ENCODE measurements at regions not wholly inside any gene's neighbourhood (a gene's known extent, or its start where the extent isn't known, plus 50 kb on each side); places are given as distances from the start of the nearest gene placed in this dataset.
A peak's percentile ranks its signal among the peaks of the same experiment; 100 is the strongest.

DNA sequence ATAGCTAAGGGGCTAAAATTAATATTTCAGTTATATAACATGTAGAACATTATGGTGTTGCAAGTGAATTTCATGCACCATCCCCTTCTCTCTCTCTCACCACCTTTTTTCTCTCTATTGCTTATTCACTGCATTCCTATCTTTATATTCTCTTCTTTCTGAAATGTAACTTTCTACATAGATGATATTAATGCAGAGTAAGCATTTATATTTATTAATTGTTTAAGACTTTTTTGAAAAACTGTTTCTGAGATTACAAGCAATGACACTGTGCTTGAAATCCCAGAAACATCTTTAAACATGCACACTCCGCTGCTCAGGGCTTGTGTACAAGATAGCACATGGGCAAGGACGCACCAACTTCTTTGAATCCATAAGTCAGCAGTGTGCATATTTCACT is 567.7 kb upstream of the SGCD start:
- H3K27me3 ChIP-seq (replicated peaks; ENCODE audit: control insufficient read depth, insufficient read depth, low read length): no peaks in the 10 kb centered on the region
- DNase-seq (ENCODE audit: extremely low read depth, insufficient read length): no peak
- H3K4me3 ChIP-seq (replicated peaks; ENCODE audit: low read depth, low read length): no peak overlapping the region
- H3K36me3 ChIP-seq (ENCODE audit: control insufficient read depth, insufficient read depth, low read length): no peaks in the 10 kb centered on the region
- TF ChIP-seq CTCF (IDR thresholded peaks at IDR 0.05; ENCODE audit: insufficient read depth, low read length, poor library complexity, severe bottlenecking): no peak

DNA sequence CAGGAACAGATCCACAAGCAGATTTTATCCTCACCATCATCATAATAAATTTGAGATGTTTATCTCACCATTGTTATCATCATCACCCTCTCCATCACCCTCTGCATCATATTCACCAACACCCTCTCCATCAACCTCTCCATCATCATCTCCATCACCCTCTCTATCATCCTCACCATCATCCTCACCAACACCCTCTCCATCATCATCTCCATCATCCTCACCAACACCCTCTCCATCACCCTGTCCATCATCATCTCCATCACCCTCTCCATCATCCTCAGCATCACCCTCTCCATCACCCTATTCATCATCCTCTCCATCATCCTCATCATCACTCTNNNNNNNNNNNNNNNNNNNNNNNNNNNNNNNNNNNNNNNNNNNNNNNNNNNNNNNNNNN is 567.0 kb upstream of the SGCD start:
- Histone ChIP-seq H3K4me3 (replicated peaks; ENCODE audit: low read depth, low read length) (no peak overlapping the region), H3K27me3 (replicated peaks; ENCODE audit: control insufficient read depth, insufficient read depth, low read length) (no peaks in the 10 kb centered on the region), H3K36me3 (ENCODE audit: control insufficient read depth, insufficient read depth, low read length) (no peaks in the 10 kb centered on the region)
- DNase-seq (ENCODE audit: extremely low read depth, insufficient read length): no peak
- no peak for TF ChIP-seq CTCF (IDR thresholded peaks at IDR 0.05; ENCODE audit: insufficient read depth, low read length, poor library complexity, severe bottlenecking)

DNA sequence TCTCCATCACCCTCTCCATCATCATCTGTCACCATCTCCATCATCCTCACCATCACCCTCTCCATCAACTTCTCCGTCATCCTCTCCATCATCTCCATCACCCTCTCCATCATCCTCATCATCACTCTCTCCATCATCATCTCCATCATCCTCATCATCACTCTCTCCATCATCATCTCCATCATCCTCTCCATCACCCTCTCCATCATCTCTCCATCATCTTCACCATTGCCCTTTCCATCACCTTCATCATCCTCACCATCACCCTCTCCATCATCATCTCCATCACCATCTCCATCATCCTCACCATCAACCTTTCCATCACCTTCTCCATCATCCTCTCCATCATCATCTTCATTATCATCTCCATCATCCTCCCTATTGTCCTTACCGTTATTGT is 565.5 kb upstream of the SGCD start:
- no peak for DNase-seq (ENCODE audit: extremely low read depth, insufficient read length)
- TF ChIP-seq CTCF (IDR thresholded peaks at IDR 0.05; ENCODE audit: insufficient read depth, low read length, poor library complexity, severe bottlenecking): no peak
- Histone ChIP-seq H3K27me3 (replicated peaks; ENCODE audit: control insufficient read depth, insufficient read depth, low read length) (no peaks in the 10 kb centered on the region), H3K4me3 (replicated peaks; ENCODE audit: low read depth, low read length) (no peak overlapping the region), H3K36me3 (ENCODE audit: control insufficient read depth, insufficient read depth, low read length) (no peaks in the 10 kb centered on the region)

DNA sequence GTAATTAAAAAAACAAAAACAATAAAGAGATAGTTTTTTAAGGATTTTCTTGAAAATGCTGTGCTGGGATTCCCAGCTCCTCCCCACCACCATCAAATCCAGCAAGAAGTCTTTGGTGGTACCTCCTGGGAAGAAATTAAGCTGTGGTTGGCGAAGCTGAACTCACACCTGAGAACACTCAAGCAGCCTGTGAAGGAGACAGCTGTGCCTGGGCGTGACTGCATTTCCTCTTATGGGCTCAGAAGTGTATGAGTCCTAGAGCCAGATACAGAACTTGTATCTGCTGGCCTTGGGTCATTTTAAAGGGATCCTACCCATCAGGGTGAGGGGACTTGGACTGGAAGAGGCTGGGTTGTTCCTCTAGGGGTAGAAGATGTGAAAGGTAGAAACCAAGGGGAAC is 561.2 kb upstream of the SGCD start:
- H3K4me3 ChIP-seq (replicated peaks; ENCODE audit: low read depth, low read length): no peak overlapping the region
- H3K36me3 ChIP-seq (ENCODE audit: control insufficient read depth, insufficient read depth, low read length): no peaks in the 10 kb centered on the region
- H3K27me3 ChIP-seq (replicated peaks; ENCODE audit: control insufficient read depth, insufficient read depth, low read length): no peaks in the 10 kb centered on the region
- no peak for DNase-seq (ENCODE audit: extremely low read depth, insufficient read length)
- TF ChIP-seq CTCF (IDR thresholded peaks at IDR 0.05; ENCODE audit: insufficient read depth, low read length, poor library complexity, severe bottlenecking): no peak

DNA sequence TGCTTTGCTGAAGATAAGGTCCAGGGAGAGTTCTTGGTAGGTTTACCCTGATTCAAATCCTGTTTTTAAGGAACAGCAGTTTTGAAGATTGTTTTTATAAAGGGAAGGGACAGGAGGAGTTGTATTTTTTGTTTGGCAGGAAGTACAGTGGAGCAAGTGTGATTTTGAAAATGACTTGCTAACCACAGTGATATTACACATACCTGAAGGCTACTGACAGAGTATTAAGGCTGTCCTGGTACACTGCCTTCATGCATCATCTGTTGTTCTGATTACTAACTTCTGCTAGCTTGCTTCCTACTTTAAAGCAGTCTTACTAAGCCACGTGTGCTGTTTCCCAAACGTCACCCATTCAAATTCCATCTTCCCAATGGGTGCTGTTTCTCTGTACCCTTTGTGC is 559.5 kb upstream of the SGCD start:
- no peaks in the 10 kb centered on the region for H3K36me3 ChIP-seq (ENCODE audit: control insufficient read depth, insufficient read depth, low read length)
- peak; percentile 11 for DNase-seq (ENCODE audit: extremely low read depth, insufficient read length)
- no peak for TF ChIP-seq CTCF (IDR thresholded peaks at IDR 0.05; ENCODE audit: insufficient read depth, low read length, poor library complexity, severe bottlenecking)
- H3K4me3 ChIP-seq (replicated peaks; ENCODE audit: low read depth, low read length): no peak overlapping the region
- H3K27me3 ChIP-seq (replicated peaks; ENCODE audit: control insufficient read depth, insufficient read depth, low read length): no peaks in the 10 kb centered on the region

GRCh38 chr5:155768332-155768731 is 558.6 kb upstream of the SGCD start:
- DNase-seq (ENCODE audit: extremely low read depth, insufficient read length): no peak
- H3K27me3 ChIP-seq (replicated peaks; ENCODE audit: control insufficient read depth, insufficient read depth, low read length): no peaks in the 10 kb centered on the region
- no peaks in the 10 kb centered on the region for H3K36me3 ChIP-seq (ENCODE audit: control insufficient read depth, insufficient read depth, low read length)
- no peak overlapping the region for H3K4me3 ChIP-seq (replicated peaks; ENCODE audit: low read depth, low read length)
- TF ChIP-seq CTCF (IDR thresholded peaks at IDR 0.05; ENCODE audit: insufficient read depth, low read length, poor library complexity, severe bottlenecking): no peak

Data from GM06990 (cell line).